Natural killer cell (primary cell): ENCODE measurements at regions not wholly inside any gene's neighbourhood (a gene's known extent, or its start where the extent isn't known, plus 50 kb on each side); places are given as distances from the start of the nearest gene placed in this dataset.

Experiments used
- ATAC-seq, 3 donors: fragments of 150-1000 bp in 2 of 3; fragments of 200-7000 bp in 1 of 3; cut with Tn5 transposase; 1 replicate in 1 of 3; 2 replicates in 2 of 3; pipeline ENCODE4 v1.10.0; 2021; ENCODE audit warnings: mild to moderate bottlenecking in 2 of 3, moderate library complexity in 2 of 3
- DNase-seq, 2 donors: peaks; one replicate each; pipeline versions ENCODE4 v3.0.0 to v3.0.0-alpha.2; 2013 to 2021; ENCODE audit warnings: mixed read lengths in 1 of 2
- H3K27ac ChIP-seq: one replicate; pipeline ENCODE4 v1.5.1; 2013; ENCODE audit warnings: mild to moderate bottlenecking, low read length
- H3K27me3 ChIP-seq: one replicate; pipeline ENCODE4 v1.6.1; 2013; ENCODE audit warnings: low read length; ENCODE audit not compliant: control insufficient read depth, insufficient read depth
- H3K36me3 ChIP-seq: one replicate; pipeline ENCODE4 v1.6.1; 2013; ENCODE audit warnings: low read length; ENCODE audit not compliant: control insufficient read depth, insufficient read depth
- H3K4me1 ChIP-seq: one replicate; pipeline ENCODE4 v1.6.1; 2013; ENCODE audit warnings: low read length; ENCODE audit not compliant: control insufficient read depth, insufficient read depth
- H3K4me3 ChIP-seq: one replicate; pipeline ENCODE4 v1.5.1; 2013; ENCODE audit warnings: low read length
- H3K9me3 ChIP-seq: one replicate; pipeline ENCODE4 v1.6.1; 2013; ENCODE audit warnings: low read length; ENCODE audit not compliant: control insufficient read depth, insufficient read depth
- H3K27ac Mint-ChIP-seq, 2 donors: one replicate each; pipeline ENCODE4 v1.8.0; 2022; ENCODE audit warnings: mild to moderate bottlenecking in 2 of 2, mixed read lengths in 2 of 2, moderate library complexity in 1 of 2
- H3K27me3 Mint-ChIP-seq, 2 donors: one replicate each; pipeline ENCODE4 v1.8.0; 2022; ENCODE audit warnings: low read depth in 2 of 2, mixed read lengths in 2 of 2
- H3K36me3 Mint-ChIP-seq: one replicate; pipeline ENCODE4 v1.8.0; 2022; ENCODE audit warnings: mixed read lengths
- H3K4me1 Mint-ChIP-seq, 2 donors: one replicate each; pipeline ENCODE4 v1.8.0; 2022; ENCODE audit warnings: mixed read lengths in 2 of 2
- H3K4me3 Mint-ChIP-seq: one replicate; pipeline ENCODE4 v1.8.0; 2022; ENCODE audit warnings: mild to moderate bottlenecking, moderate library complexity, mixed read lengths
- H3K9me3 Mint-ChIP-seq, 2 donors: one replicate each; pipeline ENCODE4 v1.8.0; 2022; ENCODE audit warnings: mixed read lengths in 2 of 2
- CTCF ChIP-seq: fragments of 200-600 bp; IDR thresholded peaks from one replicate; pipeline ENCODE4 v1.8.0; 2022; ENCODE audit warnings: antibody characterized with exemption
- WGBS: methylation state at CpG from one replicate; pipeline ENCODE4 v1.1.7; 2013; ENCODE audit warnings: missing lambda C conversion rate; ENCODE audit not compliant: insufficient coverage; 5-methylcytosine and 5-hydroxymethylcytosine counted together
- intact Hi-C: fragments of 100-400 bp; cut with micrococcal nuclease; formaldehyde crosslinking; loops from one replicate; pipeline ENCODE4 v1.14.2; 2022

- no peak overlapping the region for H3K4me3 Mint-ChIP-seq
- no CpG with 5 or more reads among the region's 2 CpGs for WGBS
- peaks cover 2% of the 10 kb centered on the region in 2 donors for H3K9me3 Mint-ChIP-seq
- H3K27ac Mint-ChIP-seq = no peak overlapping the region
- H3K27ac ChIP-seq = no peak overlapping the region
- H3K36me3 ChIP-seq = no peaks in the 10 kb centered on the region
- H3K27me3 ChIP-seq = no peaks in the 10 kb centered on the region
- ATAC-seq = no peak
- H3K9me3 ChIP-seq = no peaks in the 10 kb centered on the region
- no peaks in the 10 kb centered on the region for H3K36me3 Mint-ChIP-seq
- intact Hi-C loops = no loop called here
- DNase-seq = no peak
- H3K4me1 Mint-ChIP-seq = no peaks in the 10 kb centered on the region
- TF ChIP-seq CTCF = no peak
- no peak overlapping the region for H3K4me3 ChIP-seq
- H3K27me3 Mint-ChIP-seq = peaks cover 3 to 7% of the 10 kb centered on the region in 2 donors
- H3K4me1 ChIP-seq = no peaks in the 10 kb centered on the region
Observed at GRCh38 chr3:178226094-178226493, 310.1 kb upstream of the KCNMB2 start.

GRCh38 chr3:178231645-178232044 is 304.6 kb upstream of the KCNMB2 start:
- ATAC-seq (no peak), DNase-seq (no peak)
- peaks cover 2% of the 10 kb centered on the region in 2 donors for H3K9me3 Mint-ChIP-seq
- no peak overlapping the region for H3K4me3 Mint-ChIP-seq
- intact Hi-C loops = no loop called here
- H3K36me3 ChIP-seq = no peaks in the 10 kb centered on the region
- no peak overlapping the region for H3K27ac ChIP-seq
- no peaks in the 10 kb centered on the region for H3K4me1 Mint-ChIP-seq
- no peaks in the 10 kb centered on the region for H3K27me3 ChIP-seq
- no peak overlapping the region for H3K4me3 ChIP-seq
- H3K27me3 Mint-ChIP-seq = peaks cover 5 to 7% of the 10 kb centered on the region in 2 donors
- 100% methylated on average over 1 of the region's 3 CpGs for WGBS
- H3K36me3 Mint-ChIP-seq = no peaks in the 10 kb centered on the region
- no peaks in the 10 kb centered on the region for H3K4me1 ChIP-seq
- no peaks in the 10 kb centered on the region for H3K9me3 ChIP-seq
- H3K27ac Mint-ChIP-seq = no peak overlapping the region
- TF ChIP-seq CTCF = no peak

- no peaks in the 10 kb centered on the region for H3K9me3 ChIP-seq
- H3K27me3 Mint-ChIP-seq = peaks cover 7 to 9% of the 10 kb centered on the region in 2 donors
- H3K4me1 Mint-ChIP-seq = no peaks in the 10 kb centered on the region
- no peak overlapping the region for H3K27ac Mint-ChIP-seq
- intact Hi-C loops = no loop called here
- H3K4me3 ChIP-seq = no peak overlapping the region
- H3K27ac ChIP-seq = no peak overlapping the region
- TF ChIP-seq CTCF = no peak
- no peaks in the 10 kb centered on the region for H3K4me1 ChIP-seq
- no peaks in the 10 kb centered on the region for H3K36me3 ChIP-seq
- 96% methylated on average over 5 of the region's 5 CpGs for WGBS
- no peak overlapping the region for H3K4me3 Mint-ChIP-seq
- ATAC-seq = no peak
- H3K9me3 Mint-ChIP-seq = peaks cover 2% of the 10 kb centered on the region in 2 donors
- DNase-seq = no peak
- H3K36me3 Mint-ChIP-seq = no peaks in the 10 kb centered on the region
- no peaks in the 10 kb centered on the region for H3K27me3 ChIP-seq
Observed at GRCh38 chr3:178233371-178234071, 302.7 kb upstream of the KCNMB2 start.
